MM.1S (cell line): ENCODE measurements at regions not wholly inside any gene's neighbourhood (a gene's known extent, or its start where the extent isn't known, plus 50 kb on each side); places are given as distances from the start of the nearest gene placed in this dataset.

Source experiments
- DNase-seq: peaks from one replicate; pipeline ENCODE4 v3.0.0-alpha.2; 2015
- H2AFZ ChIP-seq: fragments of 300-600 bp; sonication (generic); 2 replicates; pipeline ENCODE4 v1.6.0; 2016; ENCODE audit warnings: antibody characterized with exemption, low read length
- H3F3A ChIP-seq: fragments of 300-600 bp; sonication (generic); 2 replicates; pipeline ENCODE4 v1.6.1; 2016; ENCODE audit warnings: mild to moderate bottlenecking, antibody characterized with exemption, low read length, moderate library complexity, mixed read lengths; ENCODE audit not compliant: insufficient read depth
- H3K27ac ChIP-seq: fragments of 300-600 bp; sonication (generic); 2 replicates; pipeline ENCODE4 v1.5.1; 2016; ENCODE audit warnings: mild to moderate bottlenecking, low read length
- H3K27me3 ChIP-seq: fragments of 300-600 bp; sonication (generic); replicated peaks from 2 replicates; pipeline ENCODE4 v1.6.0; 2016; ENCODE audit warnings: low read length; ENCODE audit not compliant: insufficient read depth
- H3K36me3 ChIP-seq: fragments of 300-600 bp; sonication (generic); replicated peaks from 2 replicates; pipeline ENCODE4 v1.6.1; 2016; ENCODE audit warnings: mild to moderate bottlenecking, low read length, mixed read lengths; ENCODE audit not compliant: insufficient read depth
- H3K4me1 ChIP-seq: fragments of 300-600 bp; sonication (generic); 2 replicates; pipeline ENCODE4 v1.6.1; 2016; ENCODE audit warnings: low read length, mixed read lengths
- H3K4me2 ChIP-seq: fragments of 300-600 bp; sonication (generic); 2 replicates; pipeline ENCODE4 v1.6.0; 2016; ENCODE audit warnings: low read depth, low read length
- H3K4me3 ChIP-seq: fragments of 300-600 bp; sonication (generic); 2 replicates; pipeline ENCODE4 v1.5.1; 2016; ENCODE audit warnings: low read length, mixed read lengths
- H3K79me2 ChIP-seq: fragments of 300-600 bp; sonication (generic); 2 replicates; pipeline ENCODE4 v1.6.1; 2016; ENCODE audit warnings: mixed run types, low read length, mixed read lengths
- H3K9ac ChIP-seq: fragments of 300-600 bp; sonication (generic); 2 replicates; pipeline ENCODE4 v1.6.1; 2016; ENCODE audit warnings: low read length, mixed read lengths
- H3K9me2 ChIP-seq: fragments of 300-600 bp; sonication (generic); replicated peaks from 2 replicates; pipeline ENCODE4 v1.6.1; 2016; ENCODE audit warnings: mild to moderate bottlenecking, low read length, mixed read lengths; ENCODE audit not compliant: insufficient read depth
- H3K9me3 ChIP-seq: fragments of 300-600 bp; sonication (generic); replicated peaks from 2 replicates; pipeline ENCODE4 v1.6.1; 2016; ENCODE audit warnings: mild to moderate bottlenecking, low read length, mixed read lengths; ENCODE audit not compliant: insufficient read depth
- H4K20me1 ChIP-seq: fragments of 300-600 bp; sonication (generic); 2 replicates; pipeline ENCODE4 v1.6.1; 2016; ENCODE audit warnings: mild to moderate bottlenecking, low read length, moderate library complexity, mixed read lengths; ENCODE audit not compliant: insufficient read depth
- EZH2 ChIP-seq: fragments of 300-600 bp; sonication (generic); optimal IDR thresholded peaks from 2 replicates; pipeline ENCODE3; 2017; ENCODE audit warnings: low read depth, mild to moderate bottlenecking, antibody characterized with exemption, low read length, mixed read lengths
- EZH2phosphoT487 ChIP-seq: fragments of 300-600 bp; sonication (generic); IDR thresholded peaks from 2 replicates; pipeline ENCODE4 v1.6.1; 2018; ENCODE audit warnings: antibody characterized with exemption, low read length
- TF ChIP-seq, protein P1 (sequence below): fragments of 300-600 bp; sonication (generic); IDR thresholded peaks from 2 replicates; pipeline ENCODE4 v1.5.1; 2016; ENCODE audit warnings: antibody characterized with exemption, low read length, mixed read lengths

GRCh38 chr2:163527381-163527780 lies 208.4 kb downstream of the FIGN start:
- Histone ChIP-seq H3F3A (no peaks in the 10 kb centered on the region), H3K4me1 (no peaks in the 10 kb centered on the region), H3K27me3 (no peaks in the 10 kb centered on the region), H3K27ac (no peak overlapping the region), H3K9ac (no peak overlapping the region), H3K9me2 (no peaks in the 10 kb centered on the region), H3K4me2 (no peak overlapping the region), H3K9me3 (no peaks in the 10 kb centered on the region), H2AFZ (no peak overlapping the region), H4K20me1 (no peaks in the 10 kb centered on the region), H3K36me3 (no peaks in the 10 kb centered on the region), H3K4me3 (no peak overlapping the region), H3K79me2 (no peaks in the 10 kb centered on the region)
- no peak for DNase-seq
- no peak for TF ChIP-seq EZH2
- no peak for TF ChIP-seq EZH2phosphoT487
- TF ChIP-seq, protein P1, sequence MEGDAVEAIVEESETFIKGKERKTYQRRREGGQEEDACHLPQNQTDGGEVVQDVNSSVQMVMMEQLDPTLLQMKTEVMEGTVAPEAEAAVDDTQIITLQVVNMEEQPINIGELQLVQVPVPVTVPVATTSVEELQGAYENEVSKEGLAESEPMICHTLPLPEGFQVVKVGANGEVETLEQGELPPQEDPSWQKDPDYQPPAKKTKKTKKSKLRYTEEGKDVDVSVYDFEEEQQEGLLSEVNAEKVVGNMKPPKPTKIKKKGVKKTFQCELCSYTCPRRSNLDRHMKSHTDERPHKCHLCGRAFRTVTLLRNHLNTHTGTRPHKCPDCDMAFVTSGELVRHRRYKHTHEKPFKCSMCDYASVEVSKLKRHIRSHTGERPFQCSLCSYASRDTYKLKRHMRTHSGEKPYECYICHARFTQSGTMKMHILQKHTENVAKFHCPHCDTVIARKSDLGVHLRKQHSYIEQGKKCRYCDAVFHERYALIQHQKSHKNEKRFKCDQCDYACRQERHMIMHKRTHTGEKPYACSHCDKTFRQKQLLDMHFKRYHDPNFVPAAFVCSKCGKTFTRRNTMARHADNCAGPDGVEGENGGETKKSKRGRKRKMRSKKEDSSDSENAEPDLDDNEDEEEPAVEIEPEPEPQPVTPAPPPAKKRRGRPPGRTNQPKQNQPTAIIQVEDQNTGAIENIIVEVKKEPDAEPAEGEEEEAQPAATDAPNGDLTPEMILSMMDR: no peak

DNA sequence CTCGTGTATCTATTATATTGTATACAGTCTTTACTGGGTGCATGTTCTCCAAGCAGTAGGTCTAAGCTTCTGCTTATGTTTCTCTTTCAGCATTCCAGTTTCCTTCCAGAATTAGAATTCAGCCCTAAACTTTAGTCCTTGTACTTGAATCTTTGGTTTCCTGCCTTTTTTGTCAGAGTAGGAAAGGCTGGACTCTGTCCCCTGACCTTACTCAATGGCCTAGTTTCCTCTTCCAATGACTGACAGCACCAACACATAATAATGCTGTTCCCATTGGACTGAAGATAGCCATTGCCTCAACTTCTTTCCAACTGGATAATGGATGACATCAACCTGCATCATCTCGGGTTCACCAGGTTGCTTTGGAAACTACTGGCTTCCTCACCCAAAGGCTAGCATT lies 217.0 kb downstream of the FIGN start:
- Histone ChIP-seq H3K36me3 (no peaks in the 10 kb centered on the region), H3K4me2 (no peak overlapping the region), H4K20me1 (no peaks in the 10 kb centered on the region), H3K9me2 (no peaks in the 10 kb centered on the region), H3F3A (no peaks in the 10 kb centered on the region), H3K4me3 (no peak overlapping the region), H3K9me3 (no peaks in the 10 kb centered on the region), H3K9ac (no peak overlapping the region), H3K4me1 (no peaks in the 10 kb centered on the region), H3K27ac (no peak overlapping the region), H3K79me2 (no peaks in the 10 kb centered on the region), H3K27me3 (no peaks in the 10 kb centered on the region), H2AFZ (no peak overlapping the region)
- TF ChIP-seq EZH2 (no peak), EZH2phosphoT487 (no peak)
- TF ChIP-seq, protein P1: no peak
- no peak for DNase-seq

DNA sequence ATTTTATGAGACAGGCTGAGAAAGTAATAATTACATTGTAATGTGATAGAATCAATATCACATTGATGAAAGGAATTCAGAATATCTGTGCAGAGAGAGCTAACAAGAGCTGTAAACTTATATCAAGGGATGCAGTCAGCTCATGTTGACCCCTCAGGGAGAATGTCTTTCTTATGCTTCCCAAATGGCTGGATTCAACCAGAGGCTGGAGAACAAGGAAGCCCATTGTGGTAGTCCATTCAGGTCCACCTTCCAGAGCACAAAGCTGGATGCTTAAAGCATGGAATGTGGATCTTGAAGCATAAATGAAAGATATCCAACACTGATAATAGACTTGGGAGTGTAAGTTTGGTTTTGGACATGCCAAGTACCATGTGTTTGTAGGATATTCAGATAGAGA lies 220.0 kb downstream of the FIGN start:
- no peaks in the 10 kb centered on the region for H3K36me3 ChIP-seq
- no peak overlapping the region for H3K4me2 ChIP-seq
- no peaks in the 10 kb centered on the region for H3F3A ChIP-seq
- no peaks in the 10 kb centered on the region for H3K79me2 ChIP-seq
- no peak overlapping the region for H3K4me3 ChIP-seq
- no peaks in the 10 kb centered on the region for H3K9me2 ChIP-seq
- H3K9me3 ChIP-seq: no peaks in the 10 kb centered on the region
- no peaks in the 10 kb centered on the region for H3K4me1 ChIP-seq
- no peaks in the 10 kb centered on the region for H3K27me3 ChIP-seq
- H4K20me1 ChIP-seq: no peaks in the 10 kb centered on the region
- H3K9ac ChIP-seq: no peak overlapping the region
- no peak for DNase-seq
- no peak overlapping the region for H3K27ac ChIP-seq
- H2AFZ ChIP-seq: no peak overlapping the region
- TF ChIP-seq, protein P1: no peak
